Breast epithelium (tissue), 4 donors: ENCODE measurements at regions not wholly inside any gene's neighbourhood (a gene's known extent, or its start where the extent isn't known, plus 50 kb on each side); places are given as distances from the start of the nearest gene placed in this dataset.

Experiments used
- DNase-seq, 2 donors: peaks; one replicate each; pipeline ENCODE4 v3.0.0-alpha.2; 2019; ENCODE audit warnings: low spot score in 2 of 2
- H3K27ac ChIP-seq, 2 donors: fragments of 200-600 bp; sonication (generic) in 1 of 2; one replicate each; pipeline ENCODE4 v1.5.1; 2016 to 2019; ENCODE audit warnings: mild to moderate bottlenecking in 1 of 2
- H3K27me3 ChIP-seq, 2 donors: fragments of 200-600 bp; sonication (generic) in 1 of 2; one replicate each; pipeline versions ENCODE4 v1.5.1 to v1.6.0; 2017 to 2019; ENCODE audit warnings: control low read depth in 1 of 2, mild to moderate bottlenecking in 1 of 2
- H3K36me3 ChIP-seq: fragments of 200-600 bp; one replicate; pipeline ENCODE4 v1.5.1; 2019
- H3K4me1 ChIP-seq, 2 donors: fragments of 200-600 bp; sonication (generic); one replicate each; pipeline ENCODE4 v1.5.1; 2016 to 2019; ENCODE audit warnings: control low read depth in 1 of 2
- H3K4me3 ChIP-seq, 3 donors: fragments of 200-600 bp; sonication (generic); 1 replicate in 2 of 3; 2 replicates in 1 of 3; pipeline ENCODE4 v1.5.1; 2016 to 2019; ENCODE audit warnings: mild to moderate bottlenecking in 3 of 3, moderate library complexity in 2 of 3
- H3K9me3 ChIP-seq, 2 donors: fragments of 200-600 bp; sonication (generic) in 1 of 2; one replicate each; pipeline ENCODE4 v1.5.1; 2016 to 2019; ENCODE audit warnings: control low read depth in 1 of 2
- CTCF ChIP-seq, 3 donors: fragments of 450-650 bp; IDR thresholded peaks; one replicate each; pipeline ENCODE4 v1.5.1; 2016 to 2017; ENCODE audit warnings: antibody characterized with exemption in 3 of 3, mild to moderate bottlenecking in 3 of 3, moderate library complexity in 3 of 3
- POLR2A ChIP-seq: fragments of 450-650 bp; IDR thresholded peaks from one replicate; pipeline ENCODE4 v1.6.1; 2016; ENCODE audit warnings: antibody characterized with exemption, mild to moderate bottlenecking, moderate library complexity
- POLR2AphosphoS5 ChIP-seq, 3 donors: sonication (generic); formaldehyde crosslinking; IDR thresholded peaks; one replicate each; pipeline ENCODE4 v1.6.1; 2017; ENCODE audit warnings: antibody characterized with exemption in 3 of 3
- intact Hi-C: fragments of 100-400 bp; cut with DNase I; formaldehyde crosslinking; loops from one replicate; pipeline ENCODE4 v1.15.1; 2023; ENCODE audit warnings: low total_unique reads

GRCh38 chr9:107626118-107626517 is 136.5 kb upstream of the KLF4 start:
- H3K9me3 ChIP-seq = no peaks in the 10 kb centered on the region
- no peaks in the 10 kb centered on the region for H3K4me1 ChIP-seq
- TF ChIP-seq CTCF (IDR thresholded peaks at IDR 0.05) = no peak
- no peak for TF ChIP-seq POLR2AphosphoS5 (IDR thresholded peaks at IDR 0.05)
- no peak for TF ChIP-seq POLR2A
- no peak overlapping the region for H3K4me3 ChIP-seq
- H3K27me3 ChIP-seq = no peaks in the 10 kb centered on the region
- H3K36me3 ChIP-seq = no peaks in the 10 kb centered on the region
- intact Hi-C loops = no loop called here
- H3K27ac ChIP-seq = no peak overlapping the region
- no peak for DNase-seq

- no peaks in the 10 kb centered on the region for H3K27me3 ChIP-seq
- H3K36me3 ChIP-seq = no peaks in the 10 kb centered on the region
- no peaks in the 10 kb centered on the region for H3K9me3 ChIP-seq
- intact Hi-C loops = no loop called here
- H3K4me1 ChIP-seq = no peaks in the 10 kb centered on the region
- no peak for DNase-seq
- H3K4me3 ChIP-seq = no peak overlapping the region
- TF ChIP-seq POLR2AphosphoS5 (IDR thresholded peaks at IDR 0.05) (no peak), POLR2A (no peak), CTCF (IDR thresholded peaks at IDR 0.05) (no peak)
- no peak overlapping the region for H3K27ac ChIP-seq
These were observed 135.9 kb upstream of the KLF4 start for GRCh38 chr9:107625383-107625984.

- TF ChIP-seq POLR2AphosphoS5 (IDR thresholded peaks at IDR 0.05) = no peak
- TF ChIP-seq POLR2A = no peak
- TF ChIP-seq CTCF (IDR thresholded peaks at IDR 0.05) = no peak
- H3K4me1 ChIP-seq = no peaks in the 10 kb centered on the region
- H3K27me3 ChIP-seq = no peaks in the 10 kb centered on the region
- H3K9me3 ChIP-seq = no peaks in the 10 kb centered on the region
- H3K4me3 ChIP-seq = no peak overlapping the region
- DNase-seq = no peak
- no peaks in the 10 kb centered on the region for H3K36me3 ChIP-seq
- intact Hi-C loops = no loop called here
- no peak overlapping the region for H3K27ac ChIP-seq
These were observed 134.8 kb upstream of the KLF4 start for GRCh38 chr9:107624234-107624948.

DNA sequence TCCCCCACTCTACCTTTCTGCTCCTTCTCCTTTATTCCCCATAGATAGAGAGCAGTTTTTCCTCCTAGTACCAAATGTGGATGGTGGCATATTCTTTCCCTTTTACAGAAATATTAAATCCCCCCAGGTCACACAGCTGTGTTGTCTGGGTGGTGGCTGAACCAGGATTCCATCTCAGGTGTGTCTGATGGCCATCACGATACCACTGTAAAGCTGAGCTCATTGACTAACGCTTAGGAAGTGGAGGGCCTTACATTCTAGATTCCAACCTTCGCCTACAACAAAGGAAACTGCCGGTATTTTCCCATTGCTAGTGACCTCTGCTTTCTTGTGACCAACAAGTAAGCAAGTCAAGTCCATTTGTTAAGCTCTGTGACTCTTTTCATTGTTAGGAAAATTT is 131.9 kb upstream of the KLF4 start:
- H3K4me1 ChIP-seq = no peaks in the 10 kb centered on the region
- H3K36me3 ChIP-seq = no peaks in the 10 kb centered on the region
- no peaks in the 10 kb centered on the region for H3K27me3 ChIP-seq
- TF ChIP-seq CTCF (IDR thresholded peaks at IDR 0.05) (no peak), POLR2AphosphoS5 (IDR thresholded peaks at IDR 0.05) (no peak), POLR2A (no peak)
- H3K9me3 ChIP-seq = no peaks in the 10 kb centered on the region
- intact Hi-C loops = no loop called here
- H3K27ac ChIP-seq = no peak overlapping the region
- no peak for DNase-seq
- no peak overlapping the region for H3K4me3 ChIP-seq

- no peaks in the 10 kb centered on the region for H3K27me3 ChIP-seq
- no peaks in the 10 kb centered on the region for H3K9me3 ChIP-seq
- no peak overlapping the region for H3K4me3 ChIP-seq
- TF ChIP-seq CTCF (IDR thresholded peaks at IDR 0.05) = no peak
- no peak for TF ChIP-seq POLR2AphosphoS5 (IDR thresholded peaks at IDR 0.05)
- TF ChIP-seq POLR2A = no peak
- no peak for DNase-seq
- no peaks in the 10 kb centered on the region for H3K4me1 ChIP-seq
- intact Hi-C loops = no loop called here
- no peaks in the 10 kb centered on the region for H3K36me3 ChIP-seq
- H3K27ac ChIP-seq = no peak overlapping the region
These were observed 131.2 kb upstream of the KLF4 start for GRCh38 chr9:107620801-107621200.
